Activated CD8-positive, alpha-beta memory T cell treated with anti-CD3 and anti-CD28 coated beads for 4 hours (primary cell): ENCODE measurements at regions not wholly inside any gene's neighbourhood (a gene's known extent, or its start where the extent isn't known, plus 50 kb on each side); places are given as distances from the start of the nearest gene placed in this dataset.

Experiments
- DNase-seq, 2 donors: peaks; one replicate each; pipeline ENCODE4 v3.0.0-alpha.2; 2020; ENCODE audit warnings: low read depth in 2 of 2

DNA sequence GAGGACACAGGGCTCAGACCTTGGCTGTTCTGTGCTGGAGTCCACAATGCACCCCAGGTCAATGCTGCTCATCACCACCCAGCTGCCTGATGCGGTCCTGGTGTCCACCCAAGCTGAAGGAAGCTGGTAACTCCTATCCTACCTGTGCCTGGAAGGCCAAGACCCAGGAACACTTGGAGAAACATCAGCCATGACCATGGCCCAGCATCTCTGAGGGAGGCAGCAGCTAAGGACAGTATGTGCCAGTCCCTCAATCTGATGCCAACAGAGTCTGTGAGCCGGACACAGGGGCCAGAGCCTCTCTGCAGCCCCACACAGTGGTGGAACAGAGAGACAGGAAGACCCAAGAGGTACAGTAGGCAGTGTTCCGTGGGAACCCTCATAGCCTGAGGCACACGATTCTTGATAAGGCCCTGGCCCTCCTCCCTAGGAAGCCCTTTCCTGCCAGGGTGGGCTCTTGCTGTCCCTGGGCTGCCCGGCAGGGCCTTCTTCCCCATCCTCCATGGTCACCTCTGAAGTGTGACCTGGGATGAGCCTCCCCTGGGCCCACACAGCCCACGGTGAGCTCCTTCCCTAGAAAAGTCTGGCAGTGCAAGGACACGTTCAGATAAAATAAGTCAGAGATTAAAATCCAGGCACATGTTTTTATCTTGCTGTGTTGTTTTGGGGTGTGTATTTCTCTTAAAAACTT lies 170.7 kb downstream of the THBS2 start:
- no peak for DNase-seq

- DNase-seq = no peak
Measured at GRCh38 chr6:169082093-169082492, 171.6 kb downstream of the THBS2 start.

GRCh38 chr6:169081248-169081647 lies 172.4 kb downstream of the THBS2 start:
- no peak for DNase-seq

DNA sequence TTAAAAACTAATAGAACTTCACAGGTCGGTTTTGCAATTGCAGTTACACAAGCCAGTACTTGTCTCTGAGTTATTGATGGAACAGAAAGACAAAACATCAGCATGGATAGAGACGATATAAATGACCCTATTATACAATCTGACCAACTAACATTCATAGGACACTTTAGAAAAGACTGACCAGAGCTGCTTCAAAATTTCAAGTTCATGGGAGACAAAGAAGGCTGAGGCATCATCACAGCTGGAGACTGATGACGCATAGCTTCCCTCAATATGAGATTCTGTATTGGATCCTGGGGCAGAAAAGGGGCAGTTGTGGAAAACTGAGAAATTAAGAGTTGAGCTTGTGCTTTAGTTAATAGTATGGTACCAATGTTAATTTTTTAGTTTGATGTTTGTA lies 174.0 kb downstream of the THBS2 start:
- no peak for DNase-seq

DNA sequence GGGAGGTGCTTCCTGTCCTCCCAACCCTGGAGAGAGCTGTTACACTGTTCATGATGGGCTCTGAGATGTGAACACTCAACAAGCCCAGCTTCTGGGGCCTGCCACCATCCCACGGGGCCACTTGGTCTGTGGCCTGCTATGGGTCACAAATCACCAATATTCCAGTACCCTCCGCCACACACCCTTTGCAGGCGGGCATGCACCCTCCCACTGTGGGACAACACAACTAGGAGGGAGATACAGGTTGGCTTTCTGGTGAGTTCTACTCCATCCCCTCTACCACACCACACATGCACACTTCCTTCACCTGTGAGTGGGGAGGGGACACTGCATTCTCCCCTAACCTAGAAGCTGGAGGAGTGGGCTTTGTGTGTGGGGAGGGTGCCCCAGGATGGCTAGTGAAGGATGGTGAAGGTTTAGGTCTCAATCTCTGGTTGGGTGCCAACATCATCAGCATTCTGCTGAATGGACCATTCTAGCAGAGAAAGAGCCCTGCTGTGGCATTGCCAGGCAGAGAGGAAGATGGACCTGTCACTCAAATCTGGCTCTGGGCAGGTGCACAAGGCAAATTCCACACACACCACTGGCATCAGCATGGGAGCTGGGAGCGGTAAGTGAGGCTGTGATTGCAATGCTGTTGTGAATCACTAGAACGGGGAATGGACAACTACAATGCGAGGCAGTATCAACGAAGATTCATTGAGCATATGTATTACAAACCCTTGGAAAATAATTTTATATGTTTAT lies 175.1 kb downstream of the THBS2 start:
- no peak for DNase-seq

DNA sequence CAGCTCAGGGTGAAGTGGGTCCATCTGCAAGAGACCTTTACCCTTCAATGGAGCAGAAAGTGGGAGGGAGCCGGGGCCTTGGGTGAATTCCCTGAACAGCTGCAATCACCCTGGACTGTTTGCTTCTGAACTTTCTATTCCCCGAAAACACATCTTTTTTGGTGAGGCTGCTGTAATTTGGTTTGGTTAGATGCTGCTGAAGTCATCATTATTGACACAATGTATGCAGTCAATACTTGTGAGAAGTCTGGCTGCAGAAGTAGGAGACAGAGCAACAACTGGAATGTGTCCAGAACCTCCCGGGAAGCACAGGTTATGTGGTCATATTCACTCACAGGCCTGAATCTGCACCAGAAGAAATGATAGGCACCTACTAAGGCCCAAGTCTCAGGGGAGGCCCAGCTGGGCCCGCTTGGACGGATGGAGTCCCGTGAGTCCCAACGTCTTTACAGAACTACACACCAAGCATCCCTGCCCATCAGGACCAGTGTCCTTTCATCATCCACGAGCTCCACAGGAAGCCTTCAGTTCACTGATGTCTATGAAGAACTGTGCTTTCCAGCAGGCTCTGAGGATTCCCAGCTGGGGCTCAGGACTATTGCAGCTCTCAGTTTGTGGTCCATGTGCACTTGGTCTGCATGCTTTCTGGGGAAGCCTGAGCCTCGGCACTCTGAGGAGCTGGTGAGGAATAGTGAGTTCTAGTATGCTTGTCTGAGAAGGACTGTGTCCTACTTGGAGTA lies 177.6 kb downstream of the THBS2 start:
- DNase-seq = no peak

DNA sequence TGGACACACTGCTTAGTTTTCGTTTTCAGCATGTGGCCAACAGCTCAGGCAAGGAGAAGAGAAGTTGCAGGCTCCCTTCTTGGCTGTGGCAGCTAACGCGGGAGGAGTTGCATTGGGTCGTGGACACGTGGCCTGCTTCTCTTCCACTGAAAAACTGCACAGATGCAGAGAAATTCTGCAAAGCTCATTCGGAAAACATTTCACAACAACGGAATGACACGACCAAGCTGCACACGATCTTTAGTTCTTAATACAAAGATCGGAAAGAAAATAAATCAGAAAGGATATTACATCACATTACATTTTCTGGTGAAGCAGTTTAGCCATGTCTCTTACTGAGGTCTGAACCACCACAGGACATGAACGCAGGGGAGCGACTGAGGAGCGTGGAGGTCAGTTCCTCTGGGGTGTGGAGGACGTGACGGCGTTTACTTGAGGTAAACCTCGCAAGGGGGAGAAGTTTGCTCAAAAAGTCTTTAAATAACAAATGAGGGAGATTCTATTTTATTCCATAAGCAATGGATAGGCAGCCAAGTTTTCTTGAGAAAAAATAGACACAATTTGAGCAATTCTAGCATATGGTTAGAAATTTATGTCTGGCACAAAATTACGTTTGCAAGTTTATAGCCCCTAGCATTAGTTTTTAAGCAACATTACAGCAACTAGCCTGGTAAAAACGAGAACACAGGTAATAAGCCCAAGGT lies 178.3 kb downstream of the THBS2 start:
- no peak for DNase-seq

- no peak for DNase-seq
Measured at GRCh38 chr6:169074526-169074925, 179.1 kb downstream of the THBS2 start.

GRCh38 chr6:169073311-169073710 lies 180.3 kb downstream of the THBS2 start:
- DNase-seq = no peak

DNA sequence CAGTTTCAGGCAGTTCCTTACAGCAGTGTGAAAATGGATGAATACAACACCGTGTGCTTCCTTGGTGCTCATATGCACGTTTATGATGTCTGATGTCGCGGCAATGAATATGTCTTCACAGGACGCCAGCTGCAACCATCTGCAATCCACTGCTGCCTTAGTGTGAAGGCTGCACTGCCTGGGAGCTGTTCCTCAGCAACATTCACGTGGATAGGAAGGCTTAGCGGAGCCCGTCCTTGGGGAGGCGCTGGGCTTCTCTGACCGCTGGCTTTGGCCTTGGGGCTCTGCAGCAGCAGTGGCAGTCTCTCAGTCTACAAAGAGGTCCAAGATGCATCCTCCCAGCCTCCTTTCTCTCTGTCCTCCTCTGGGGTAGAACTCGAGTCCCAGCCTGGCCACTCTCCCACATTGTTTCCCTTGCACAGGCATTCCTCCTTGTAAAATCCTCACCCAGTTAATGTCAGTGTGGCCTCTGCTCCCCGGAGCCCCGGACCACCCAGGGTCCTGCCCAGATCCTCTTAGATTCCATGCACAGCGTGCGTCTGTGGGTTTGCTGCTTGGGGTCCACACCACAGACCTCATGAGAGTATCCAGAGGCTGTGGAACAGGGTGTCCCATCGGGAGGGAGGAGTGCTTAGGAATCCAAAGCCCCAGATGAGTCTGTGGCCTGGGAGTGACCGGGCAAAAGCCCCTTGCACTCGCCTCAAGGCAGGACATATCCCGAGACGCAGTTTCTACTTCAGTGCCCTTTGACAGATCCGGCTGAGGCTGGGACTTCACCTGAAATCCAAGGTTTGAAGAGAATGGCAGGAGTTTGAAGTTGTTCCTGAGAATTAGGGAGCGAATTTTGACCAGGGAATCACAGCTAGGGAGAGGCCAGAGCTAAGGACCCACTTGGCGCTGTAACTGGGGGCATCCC lies 181.3 kb downstream of the THBS2 start:
- no peak for DNase-seq

DNA sequence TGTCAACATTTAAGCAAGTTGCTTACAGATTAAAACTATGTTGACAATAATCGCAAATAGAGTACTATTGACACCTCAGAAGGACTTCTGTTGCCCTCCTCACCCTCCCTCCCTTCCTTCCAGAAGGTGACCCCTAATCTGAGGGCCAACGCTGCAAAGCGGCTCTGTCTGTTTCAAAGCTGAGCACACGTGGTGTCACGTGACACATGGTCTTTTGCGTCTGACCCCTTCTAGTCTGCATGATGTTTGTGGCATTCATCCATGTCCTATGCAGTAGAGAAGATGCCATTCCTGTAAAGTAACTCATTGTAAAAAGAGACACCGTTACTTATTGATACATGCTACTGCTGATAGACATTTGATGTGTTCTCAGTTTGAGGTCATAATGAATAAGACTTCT lies 182.3 kb downstream of the THBS2 start:
- DNase-seq = no peak

GRCh38 chr6:169070506-169071176 lies 183.0 kb downstream of the THBS2 start:
- DNase-seq = no peak

GRCh38 chr6:169069356-169069755 lies 184.3 kb downstream of the THBS2 start:
- DNase-seq = no peak

- DNase-seq = no peak
Measured at GRCh38 chr6:169064194-169064593, 189.5 kb downstream of the THBS2 start.

DNA sequence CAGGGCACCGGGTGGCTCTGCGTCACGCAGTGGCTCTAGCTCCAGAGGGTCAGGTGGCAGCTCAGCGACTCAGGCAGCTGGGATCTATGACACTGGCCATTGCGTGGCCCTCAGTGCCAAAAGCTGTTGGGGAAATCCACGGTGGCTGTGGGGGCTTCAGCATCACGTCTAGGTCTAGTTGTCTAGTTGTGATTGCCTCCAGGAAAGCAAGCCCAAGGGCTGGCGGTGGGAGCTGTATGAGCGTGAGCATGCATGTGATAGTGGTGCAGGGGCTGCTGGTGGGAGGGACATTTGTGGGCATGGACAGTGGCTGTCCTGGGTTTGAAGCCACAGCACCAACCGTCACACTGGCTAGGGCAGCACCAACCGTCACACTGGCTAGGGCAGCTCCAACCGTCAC lies 191.4 kb downstream of the THBS2 start:
- no peak for DNase-seq

DNA sequence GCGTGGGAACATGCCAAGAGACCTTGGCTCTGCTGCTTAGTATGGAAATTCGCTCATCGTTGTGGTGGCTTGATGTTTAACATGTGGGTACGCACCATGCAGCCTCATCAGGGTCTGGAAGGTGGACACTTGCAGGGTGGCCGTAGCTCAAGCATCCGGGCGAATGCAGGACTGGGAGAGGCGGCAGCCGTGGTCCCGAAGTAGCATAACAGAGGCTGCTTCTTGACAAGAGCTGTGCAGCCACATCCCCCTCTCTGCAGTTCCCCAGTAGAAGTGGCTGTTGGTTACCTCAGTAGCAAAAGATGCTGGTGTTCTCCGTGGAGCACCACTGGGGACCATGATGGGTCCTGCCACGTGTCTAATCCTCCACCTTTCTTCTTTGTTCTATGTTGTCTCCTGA lies 195.0 kb downstream of the THBS2 start:
- no peak for DNase-seq

GRCh38 chr6:169052462-169052861 lies 201.2 kb downstream of the THBS2 start:
- DNase-seq = no peak

- DNase-seq = no peak
Measured at GRCh38 chr6:169051371-169051770, 202.3 kb downstream of the THBS2 start.

DNA sequence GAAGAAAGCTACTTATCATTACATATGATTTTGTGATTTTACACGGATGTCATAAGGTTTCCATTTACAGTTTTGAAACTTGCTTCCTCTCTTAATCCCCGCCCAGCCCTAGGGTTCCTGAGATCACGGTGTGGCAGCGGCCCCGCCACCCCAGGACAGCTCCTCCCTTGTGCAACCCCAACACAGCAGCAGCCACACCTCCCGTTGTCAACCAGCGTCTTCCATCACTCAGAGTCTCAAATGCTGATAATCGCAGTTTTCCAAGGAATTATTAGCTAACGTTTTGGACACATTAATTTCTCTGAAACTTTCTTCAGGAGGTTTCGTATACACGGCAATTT lies 204.8 kb downstream of the THBS2 start:
- no peak for DNase-seq

DNA sequence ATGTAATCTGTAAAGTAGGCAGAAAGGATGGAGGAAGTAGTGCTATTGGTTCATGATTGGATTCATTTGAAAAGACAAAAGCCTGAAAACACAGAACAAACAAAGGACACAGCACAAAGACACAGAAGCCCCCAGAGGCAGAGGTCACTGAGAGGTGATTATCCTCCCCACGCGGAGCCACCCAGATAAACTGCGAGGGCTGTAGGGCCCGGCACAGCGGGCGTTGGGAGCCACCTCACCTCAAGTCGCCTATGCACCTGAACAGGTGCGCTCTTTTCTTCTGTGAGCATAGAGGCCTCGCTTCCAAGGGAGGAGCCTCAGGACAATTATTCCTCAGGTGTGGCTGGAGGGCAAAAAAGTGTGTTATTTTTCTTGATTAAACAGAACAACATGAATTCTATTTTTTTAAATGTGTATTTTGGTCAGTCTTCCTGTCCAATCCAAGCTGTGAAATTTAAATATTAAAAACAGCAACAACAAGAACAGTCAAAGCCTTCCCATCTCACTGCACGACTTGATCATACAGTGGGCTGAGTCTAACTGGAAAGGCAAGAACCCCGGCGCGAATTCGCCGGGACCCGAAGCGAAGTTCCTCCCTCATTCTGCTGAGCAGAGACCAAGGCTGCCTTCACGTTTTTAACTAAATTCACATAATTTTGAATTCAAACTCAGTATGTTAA lies 205.3 kb downstream of the THBS2 start:
- no peak for DNase-seq
